CD4-positive, alpha-beta T cell treated with Interleukin-2 at 100 ng/mL for 4 hours (primary cell): ENCODE measurements at regions not wholly inside any gene's neighbourhood (a gene's known extent, or its start where the extent isn't known, plus 50 kb on each side); places are given as distances from the start of the nearest gene placed in this dataset.

Experiments
- DNase-seq: peaks from one replicate; pipeline ENCODE4 v3.0.0-alpha.2; 2020; ENCODE audit warnings: low spot score

DNA sequence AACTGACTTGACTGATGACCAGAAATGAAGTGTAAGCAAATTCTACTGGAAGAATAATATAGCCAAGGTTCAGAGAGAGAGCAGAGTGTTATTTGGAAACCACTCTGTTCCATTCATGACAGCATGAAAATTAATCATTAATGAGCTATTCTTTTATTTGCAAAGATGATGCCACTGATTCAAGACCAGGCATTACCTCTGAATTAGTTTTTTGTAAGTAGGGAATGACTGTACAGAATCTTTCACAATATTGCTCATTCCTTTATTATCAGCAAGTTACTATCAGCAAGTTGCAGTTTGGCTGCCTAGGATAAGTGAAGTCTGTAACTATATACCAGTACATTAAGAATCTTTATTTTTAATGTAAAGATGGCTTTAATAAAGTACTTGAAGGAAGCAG lies 75.1 kb upstream of the RGMB start:
- no peak for DNase-seq

- DNase-seq: no peak
Measured at GRCh38 chr5:98700730-98701129, 72.7 kb upstream of the RGMB start.

DNA sequence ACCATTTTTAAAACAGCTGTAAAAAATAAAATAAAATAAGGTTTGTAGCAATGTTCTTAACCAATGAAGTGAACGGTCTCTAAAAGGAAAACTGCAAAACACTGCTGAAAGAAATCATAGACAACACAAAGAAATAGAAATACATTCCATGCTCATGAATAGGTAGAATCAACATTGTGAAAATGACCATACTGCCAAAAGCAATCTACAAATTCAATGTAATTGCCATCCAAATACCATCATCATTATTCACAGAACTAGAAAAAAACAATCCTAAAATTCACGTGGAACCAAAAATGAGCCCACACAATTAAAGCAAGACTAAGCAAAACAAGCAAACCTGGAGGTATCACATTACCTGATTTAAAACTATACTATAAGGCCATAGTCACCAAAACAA lies 67.6 kb upstream of the RGMB start:
- no peak for DNase-seq

DNA sequence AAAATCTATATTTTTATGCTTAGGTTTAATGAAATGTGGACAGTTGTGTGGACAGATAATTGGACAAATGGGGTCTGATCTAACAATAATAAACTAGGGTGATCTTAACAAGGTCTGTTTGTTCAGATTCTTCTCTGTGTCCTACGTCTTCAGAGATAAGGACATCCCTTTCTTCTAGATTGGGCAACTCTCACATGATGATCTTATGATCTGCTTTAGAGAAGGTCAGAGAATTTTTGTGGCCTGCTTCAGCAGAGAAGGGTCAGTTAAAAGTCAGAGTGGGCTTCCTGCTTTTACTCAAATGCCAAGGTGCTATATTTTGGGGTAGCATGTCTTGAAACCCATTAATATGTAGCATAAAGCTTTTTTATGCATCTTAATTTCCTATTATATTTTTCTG lies 63.8 kb upstream of the RGMB start:
- DNase-seq: no peak

DNA sequence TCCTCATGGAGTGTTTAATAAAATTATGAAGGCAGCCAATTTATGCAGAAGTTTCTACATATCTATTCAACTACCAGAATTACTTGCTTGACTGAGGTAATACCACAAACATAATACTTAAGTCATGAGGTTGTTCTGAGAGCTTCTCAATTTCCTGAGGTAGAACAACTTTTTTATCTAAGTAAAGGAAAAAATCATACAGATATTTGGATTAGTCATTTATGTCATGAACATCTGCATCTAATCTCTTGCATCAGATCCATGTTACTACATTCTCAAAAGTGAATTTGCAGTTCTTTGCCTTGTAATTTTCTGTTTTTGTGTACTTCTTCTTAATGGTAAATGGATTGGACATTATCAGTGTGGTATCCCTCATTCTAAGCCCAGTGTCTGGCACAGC lies 60.4 kb upstream of the RGMB start:
- DNase-seq: no peak

DNA sequence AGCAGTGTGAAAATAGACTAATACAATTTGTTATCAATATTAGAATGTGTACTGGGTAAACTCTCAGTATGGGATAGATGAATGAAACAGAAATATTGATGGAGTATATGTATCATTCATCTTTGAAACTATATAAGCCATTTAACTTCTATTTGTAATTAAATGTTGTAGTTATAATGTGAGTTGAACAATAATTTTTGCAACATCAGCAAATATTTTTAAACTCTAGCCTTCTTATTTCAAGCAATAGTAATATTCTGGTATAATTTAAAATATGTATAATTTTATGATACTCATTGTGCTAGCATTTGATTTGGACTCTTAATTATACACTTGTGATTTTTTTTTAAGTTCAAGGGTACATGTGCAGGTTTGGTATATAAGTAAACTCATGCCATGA lies 59.6 kb upstream of the RGMB start:
- DNase-seq: no peak

- no peak for DNase-seq
Measured at GRCh38 chr5:98714710-98715288, 58.7 kb upstream of the RGMB start.

DNA sequence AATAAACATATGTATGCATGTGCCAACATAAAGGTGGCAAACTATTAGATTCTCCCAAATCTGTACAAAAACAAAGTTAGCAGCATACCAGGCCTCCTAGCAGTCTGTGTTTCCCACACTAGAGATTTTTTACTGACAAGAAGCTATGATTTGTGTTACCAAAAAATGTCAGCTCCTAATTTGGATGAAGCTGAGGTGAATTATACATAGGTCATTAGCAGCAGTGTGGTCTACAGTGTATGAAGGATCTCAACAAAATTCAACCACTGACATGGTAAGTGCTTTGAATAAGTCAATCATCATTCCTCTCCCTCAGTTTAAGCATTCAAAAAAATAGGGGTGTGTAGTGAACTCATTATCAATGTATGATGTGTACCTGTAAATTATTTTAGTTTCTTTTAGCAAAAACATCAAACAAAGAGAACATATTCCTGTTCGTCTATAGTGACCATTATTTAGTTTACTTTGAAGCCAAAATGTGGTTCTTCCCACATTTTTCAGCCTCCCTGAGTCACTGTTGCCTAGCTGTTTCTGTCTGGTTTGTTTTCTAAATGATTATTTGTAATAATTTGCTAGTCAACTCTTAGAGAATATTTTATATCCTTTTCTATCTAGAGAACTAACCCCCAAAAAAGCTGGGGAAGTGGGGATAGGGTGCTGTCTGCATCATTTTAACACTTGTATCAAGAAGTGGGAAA lies 52.1 kb upstream of the RGMB start:
- no peak for DNase-seq

GRCh38 chr5:98722188-98722587 lies 51.3 kb upstream of the RGMB start:
- DNase-seq: no peak

DNA sequence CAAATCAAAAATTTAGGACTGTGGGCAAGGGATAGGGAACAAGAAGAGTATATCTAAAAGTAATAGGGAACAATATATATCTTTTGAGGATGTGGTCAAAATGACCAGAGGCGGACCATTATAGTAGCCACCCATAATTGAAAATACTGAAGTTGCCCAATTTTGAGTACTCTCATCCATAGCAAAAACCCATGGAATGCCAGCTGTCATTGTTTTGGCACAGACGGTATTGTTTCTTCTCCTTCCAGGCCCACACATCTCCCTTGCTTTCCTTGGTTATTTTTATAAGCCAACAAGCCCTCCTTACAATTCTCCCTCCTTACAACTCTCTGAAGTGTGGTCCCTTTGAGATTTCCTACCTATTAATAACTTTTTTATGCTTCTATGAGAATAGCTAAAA lies 50.4 kb upstream of the RGMB start:
- no peak for DNase-seq
